Medulla oblongata (tissue), 1 donor: ENCODE measurements at regions not wholly inside any gene's neighbourhood (a gene's known extent, or its start where the extent isn't known, plus 50 kb on each side); places are given as distances from the start of the nearest gene placed in this dataset.

ENCODE experiments used
- DNase-seq: peaks from one replicate; pipeline ENCODE4 v3.0.0-alpha.2; 2015; ENCODE audit errors: extremely low spot score

- DNase-seq, result no peak
These were observed 329.5 kb downstream of the GRIA2 start for GRCh38 chr4:157550028-157550427.

GRCh38 chr4:157527954-157528353 lies 307.4 kb downstream of the GRIA2 start:
- no peak for DNase-seq

GRCh38 chr4:157521906-157522305 lies 301.4 kb downstream of the GRIA2 start:
- no peak for DNase-seq

GRCh38 chr4:157514711-157515110 lies 294.2 kb downstream of the GRIA2 start:
- DNase-seq, result no peak

GRCh38 chr4:157509341-157509740 lies 288.8 kb downstream of the GRIA2 start:
- peak; percentile 33 for DNase-seq

GRCh38 chr4:157502656-157503055 lies 282.1 kb downstream of the GRIA2 start:
- DNase-seq, result peak; percentile 27

GRCh38 chr4:157459785-157460184 lies 239.3 kb downstream of the GRIA2 start:
- DNase-seq, result no peak

- DNase-seq, result no peak
These were observed 226.7 kb downstream of the GRIA2 start for GRCh38 chr4:157447195-157447594.

- no peak for DNase-seq
These were observed 223.5 kb downstream of the GRIA2 start for GRCh38 chr4:157444014-157444413.

- DNase-seq, result no peak
These were observed 223.0 kb downstream of the GRIA2 start for GRCh38 chr4:157443537-157443936.

- no peak for DNase-seq
These were observed 205.4 kb downstream of the GRIA2 start for GRCh38 chr4:157425897-157426296.

GRCh38 chr4:157423526-157424020 lies 203.0 kb downstream of the GRIA2 start:
- DNase-seq, result no peak

- no peak for DNase-seq
These were observed 200.8 kb downstream of the GRIA2 start for GRCh38 chr4:157421365-157421764.
